PC-9 (cell line): ENCODE measurements at regions not wholly inside any gene's neighbourhood (a gene's known extent, or its start where the extent isn't known, plus 50 kb on each side); places are given as distances from the start of the nearest gene placed in this dataset.

Source experiments
- CTCF ChIP-seq: fragments of 200-600 bp; sonication (generic); conservative IDR thresholded peaks from 2 replicates; pipeline ENCODE4 v1.6.1; 2017; ENCODE audit warnings: mixed run types, antibody characterized with exemption, mild to moderate bottlenecking, moderate library complexity
- EZH2 ChIP-seq: fragments of 200-600 bp; sonication (generic); IDR thresholded peaks from 2 replicates; pipeline ENCODE4 v1.8.0; 2017; ENCODE audit warnings: antibody characterized with exemption, low read depth

GRCh38 chr11:38278457-38279141, 1680.6 kb upstream of the RAG2 start:
- no peak for TF ChIP-seq CTCF
- no peak for TF ChIP-seq EZH2
